NCI-H1694 treated with DMSO at 0.1 percent for 48 hours (cell line): ENCODE measurements at regions not wholly inside any gene's neighbourhood (a gene's known extent, or its start where the extent isn't known, plus 50 kb on each side); places are given as distances from the start of the nearest gene placed in this dataset.
"Not testable (repeated sequence)": the region's sequence is repeated elsewhere in the genome, so short reads cannot be mapped to it uniquely, and the experiment has no call there.

Experiments used
- DNase-seq: peaks from one replicate; lab custom pipeline; 2025; lab: John Stamatoyannopoulos, UW

DNA sequence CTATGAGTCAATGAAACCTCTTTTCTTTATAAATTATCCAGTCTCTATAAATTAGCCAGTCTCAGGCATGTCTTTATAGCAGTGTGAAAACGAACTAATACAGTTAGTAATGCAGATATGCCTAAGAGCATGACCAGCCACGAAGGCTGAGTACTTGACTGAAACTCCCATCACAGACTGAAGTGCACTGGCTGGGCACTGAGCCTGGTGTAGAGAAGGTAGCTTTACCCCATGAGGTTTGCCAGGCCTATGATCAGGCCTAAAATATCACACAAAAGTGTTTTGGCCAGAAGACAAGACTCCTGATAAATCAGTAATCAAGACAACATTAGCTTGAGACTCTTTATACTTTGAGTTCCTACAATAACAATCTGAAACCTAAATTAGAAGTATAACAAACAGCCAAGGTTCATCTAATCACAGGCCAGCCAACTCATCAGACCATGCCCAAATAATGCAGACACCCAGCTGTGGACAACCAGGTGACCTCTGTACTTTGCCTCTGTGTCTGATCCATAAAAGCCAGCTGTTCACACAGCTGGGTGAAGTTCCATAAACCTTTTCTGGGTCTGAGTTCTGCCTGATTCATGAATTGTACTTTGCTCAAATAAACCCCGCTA, 771.8 kb upstream of the SLITRK1 start:
- no peak for DNase-seq

DNA sequence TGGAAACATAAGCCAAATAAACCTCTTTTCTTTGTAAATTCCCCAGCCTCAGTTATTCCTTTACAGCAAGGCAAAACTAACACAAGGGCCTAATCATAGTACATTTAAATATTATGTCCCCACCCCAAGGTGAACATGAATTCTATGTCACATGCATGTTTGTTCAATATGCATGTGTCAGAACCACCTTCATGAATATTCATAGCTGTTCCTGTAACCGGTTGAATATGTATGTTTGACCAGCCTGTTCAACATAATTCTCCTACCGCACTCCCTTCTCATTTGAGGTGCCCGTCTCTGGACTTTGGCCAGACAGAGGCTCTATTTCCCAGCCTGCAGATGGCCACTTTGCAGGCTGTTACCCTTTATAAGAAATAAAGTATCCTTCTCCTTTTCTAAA, 769.4 kb upstream of the SLITRK1 start:
- no peak for DNase-seq

DNA sequence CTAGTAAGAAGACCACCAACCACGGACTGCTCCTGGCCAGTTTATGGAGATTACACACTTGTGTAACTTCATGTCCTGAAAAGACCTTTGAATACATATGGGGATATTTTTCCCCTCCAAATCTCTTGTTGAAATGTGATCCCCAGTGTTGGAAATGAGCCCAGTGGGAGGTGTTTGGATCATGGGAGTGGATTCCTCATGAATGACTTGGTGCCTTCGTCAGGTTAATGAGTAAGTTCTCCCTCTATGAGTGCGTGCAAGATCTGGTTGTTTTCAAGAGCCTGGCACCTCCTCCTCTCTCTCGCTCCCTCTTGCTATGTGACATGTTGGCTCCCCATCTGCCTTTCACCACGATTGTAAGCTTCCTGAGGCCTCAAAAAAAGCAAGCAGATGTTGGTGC, 769.0 kb upstream of the SLITRK1 start:
- no peak for DNase-seq

DNA sequence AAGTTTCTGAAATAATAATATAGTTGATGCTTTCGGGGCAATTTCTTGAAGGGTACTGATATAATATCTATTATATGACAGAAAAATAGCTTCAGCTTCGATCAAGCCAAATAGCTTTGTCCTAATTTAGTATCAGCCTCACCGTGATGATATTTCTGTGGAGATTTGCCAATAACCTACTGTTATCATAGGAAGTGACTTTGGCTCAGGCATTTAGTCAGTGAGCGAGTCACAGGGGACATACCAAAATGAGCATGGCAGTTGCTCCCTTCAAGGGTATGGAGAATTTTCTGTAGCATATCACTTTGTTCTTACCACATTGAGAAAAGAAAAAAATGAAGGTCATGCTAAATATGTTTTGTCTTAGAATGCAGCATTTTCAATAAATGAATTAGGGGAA, 767.6 kb upstream of the SLITRK1 start:
- DNase-seq = no peak

DNA sequence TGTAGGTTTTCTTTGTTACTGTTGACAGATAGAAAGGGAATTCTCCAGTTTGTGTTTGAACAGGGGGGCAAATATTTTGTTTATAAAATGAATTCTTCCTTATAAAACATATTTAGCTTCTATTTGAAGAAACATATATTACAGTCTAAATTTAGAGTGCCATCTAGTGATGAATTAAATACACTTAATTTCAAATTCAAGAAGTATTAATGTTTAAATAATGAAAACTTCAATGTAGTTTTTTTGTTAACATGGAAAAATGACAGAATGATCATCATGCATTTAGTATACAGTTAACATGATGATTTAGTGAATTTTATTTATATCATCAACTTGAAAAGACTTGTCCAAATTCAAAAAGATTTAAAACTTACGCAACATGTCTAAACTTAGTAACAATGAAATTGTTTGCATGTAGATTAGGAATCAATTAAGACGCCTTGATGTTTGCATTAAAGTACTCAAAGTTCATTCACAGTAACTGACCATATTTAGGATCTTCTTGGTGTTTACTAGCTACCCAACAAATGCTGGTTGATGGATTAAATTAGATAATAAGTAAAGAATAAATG, 765.9 kb upstream of the SLITRK1 start:
- peak; percentile 12 for DNase-seq

DNA sequence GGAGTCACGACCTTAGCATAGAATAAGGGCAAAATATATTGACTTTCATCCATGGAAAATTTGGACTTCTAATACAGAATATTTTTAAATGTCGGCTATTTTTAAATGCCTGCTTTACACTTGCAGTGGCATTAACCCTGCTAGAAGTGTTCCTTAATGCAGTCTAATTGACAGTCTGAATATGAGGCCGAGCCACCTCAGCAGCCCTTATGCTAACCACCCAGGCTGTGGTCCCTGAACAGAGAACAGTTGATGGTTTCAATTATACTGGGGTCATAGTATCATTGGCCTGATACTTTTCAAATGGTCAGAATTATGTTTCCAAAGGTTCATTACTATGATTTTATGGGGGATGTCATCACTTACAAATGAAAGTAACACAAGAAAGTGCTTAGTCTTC, 764.7 kb upstream of the SLITRK1 start:
- no peak for DNase-seq

DNA sequence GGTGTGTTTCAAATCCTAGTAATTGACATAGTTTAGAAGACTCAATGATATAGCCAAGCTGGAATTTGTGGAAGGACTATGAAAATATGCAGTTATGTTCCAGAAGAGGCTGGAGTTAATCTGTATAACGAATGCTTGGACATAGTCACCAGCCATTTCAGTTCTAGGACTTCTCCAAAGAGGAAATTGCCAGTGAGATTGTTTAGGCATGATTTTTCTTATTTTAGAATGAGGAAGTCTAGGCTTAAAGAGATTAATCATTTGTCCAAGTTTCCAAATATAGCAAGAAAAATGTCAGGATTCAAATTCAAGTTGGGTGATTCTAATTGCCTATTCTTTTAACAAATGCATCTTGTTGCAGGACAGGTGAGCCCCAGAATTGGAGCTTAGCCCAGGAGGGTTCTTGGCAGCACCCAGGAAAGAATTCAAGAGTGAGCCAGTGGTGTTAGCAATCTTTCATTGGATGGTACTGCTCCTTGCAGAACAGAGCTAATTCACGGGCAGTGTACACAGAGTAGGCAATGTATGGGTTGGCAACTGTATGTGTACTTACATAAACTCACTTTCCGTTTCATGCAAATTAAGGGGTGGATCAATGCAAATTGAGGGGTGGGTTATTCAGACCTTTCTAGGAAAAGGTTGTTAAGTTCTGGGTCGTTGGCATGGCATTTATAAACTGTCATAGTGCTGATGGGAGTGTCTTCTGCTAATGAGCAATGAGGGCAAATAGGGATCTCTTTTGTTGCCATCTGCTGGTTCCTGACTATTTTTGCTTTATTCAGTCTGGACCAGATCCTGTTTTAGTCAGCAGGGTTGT, 763.1 kb upstream of the SLITRK1 start:
- peak; percentile 30 for DNase-seq

DNA sequence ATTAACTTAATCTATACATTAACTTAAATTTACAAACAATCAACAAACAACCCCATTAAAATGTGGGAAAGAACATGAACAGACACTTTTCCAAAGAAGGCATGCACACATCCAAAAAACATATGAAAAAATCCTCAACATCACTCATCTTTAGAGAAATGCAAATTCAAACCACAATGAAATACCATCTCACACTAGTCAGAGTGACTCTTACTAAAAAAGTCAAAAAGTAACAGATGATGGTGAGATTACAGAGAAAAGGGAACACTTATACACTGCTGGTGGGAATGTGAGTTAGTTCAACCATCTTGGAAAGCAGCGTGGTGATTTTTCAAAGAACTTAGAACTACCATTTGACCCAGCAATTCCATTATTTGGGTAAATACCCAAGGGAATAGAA, 759.2 kb upstream of the SLITRK1 start:
- no peak for DNase-seq

DNA sequence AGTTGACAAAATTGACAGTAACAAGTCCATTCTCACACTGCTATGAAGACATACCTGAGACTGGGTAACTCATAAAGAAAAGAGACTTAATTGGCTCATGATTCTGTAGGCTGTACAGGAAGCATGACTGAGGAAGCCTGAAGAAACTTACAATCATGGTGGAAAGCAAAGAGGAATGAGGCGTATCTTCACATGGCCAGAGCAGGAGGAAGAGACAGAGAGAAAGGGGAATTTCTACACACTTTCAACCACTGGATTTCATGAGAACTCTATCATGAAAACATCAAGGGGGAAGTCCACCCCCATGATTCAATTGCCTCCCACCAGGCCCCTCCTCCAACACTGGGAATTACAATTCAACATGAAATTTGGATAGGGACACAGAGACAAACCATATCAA, 758.4 kb upstream of the SLITRK1 start:
- DNase-seq = no peak

DNA sequence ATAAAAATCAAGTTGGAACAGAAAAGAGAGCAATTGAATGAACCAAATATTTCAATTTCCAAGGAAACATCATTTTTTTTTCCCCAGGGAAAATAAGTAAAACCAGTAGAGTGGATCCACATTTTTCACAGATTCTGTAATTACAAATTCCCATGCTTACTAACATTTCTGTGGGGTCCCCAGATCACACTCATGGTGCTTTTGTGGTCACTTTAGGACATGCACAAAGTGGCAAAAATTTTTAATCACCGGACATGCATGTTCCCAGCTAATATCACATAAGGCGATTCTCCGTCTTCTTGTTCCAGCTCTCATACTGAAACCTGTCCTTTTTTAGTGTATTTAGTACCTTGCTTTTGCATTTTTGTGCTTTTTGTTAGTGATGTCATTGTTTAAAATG, 748.2 kb upstream of the SLITRK1 start:
- no peak for DNase-seq

DNA sequence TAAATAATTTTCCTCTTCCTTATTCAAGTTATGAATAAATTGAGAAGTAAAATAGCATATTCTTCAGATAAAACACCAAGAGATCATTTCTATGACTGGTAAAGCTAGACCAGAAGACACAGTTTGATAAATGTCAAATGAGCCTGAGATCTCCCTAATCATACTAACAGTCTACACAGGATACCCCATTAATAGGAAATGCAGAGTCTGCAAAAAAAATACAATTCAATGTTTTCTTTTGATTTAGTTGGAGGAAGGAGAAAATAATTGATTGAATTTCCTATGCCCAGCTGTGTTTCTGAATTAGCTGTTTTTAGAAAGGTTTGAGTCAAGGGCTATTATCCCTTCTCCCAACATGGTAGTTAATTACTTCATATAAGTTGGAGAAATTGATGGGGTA, 734.6 kb upstream of the SLITRK1 start:
- DNase-seq = no peak

DNA sequence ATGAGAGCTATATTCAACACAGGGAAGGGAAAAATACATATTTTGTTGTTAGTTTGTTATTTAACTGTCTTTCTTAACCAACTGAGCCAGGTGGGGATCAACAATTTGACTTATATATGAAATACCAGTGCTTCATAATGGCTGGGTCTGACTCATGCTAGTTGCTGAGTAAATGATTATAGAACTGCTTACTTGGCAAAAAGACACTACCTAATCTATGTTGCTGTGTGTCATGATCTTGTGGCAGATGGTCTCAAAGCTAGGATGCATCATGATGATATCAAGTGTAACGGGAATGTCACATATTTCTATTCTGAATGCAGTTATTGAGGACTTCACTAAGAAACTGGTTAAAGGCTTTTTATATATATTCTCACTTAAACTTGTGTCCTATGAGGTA, 727.4 kb upstream of the SLITRK1 start:
- peak; percentile 27 for DNase-seq

DNA sequence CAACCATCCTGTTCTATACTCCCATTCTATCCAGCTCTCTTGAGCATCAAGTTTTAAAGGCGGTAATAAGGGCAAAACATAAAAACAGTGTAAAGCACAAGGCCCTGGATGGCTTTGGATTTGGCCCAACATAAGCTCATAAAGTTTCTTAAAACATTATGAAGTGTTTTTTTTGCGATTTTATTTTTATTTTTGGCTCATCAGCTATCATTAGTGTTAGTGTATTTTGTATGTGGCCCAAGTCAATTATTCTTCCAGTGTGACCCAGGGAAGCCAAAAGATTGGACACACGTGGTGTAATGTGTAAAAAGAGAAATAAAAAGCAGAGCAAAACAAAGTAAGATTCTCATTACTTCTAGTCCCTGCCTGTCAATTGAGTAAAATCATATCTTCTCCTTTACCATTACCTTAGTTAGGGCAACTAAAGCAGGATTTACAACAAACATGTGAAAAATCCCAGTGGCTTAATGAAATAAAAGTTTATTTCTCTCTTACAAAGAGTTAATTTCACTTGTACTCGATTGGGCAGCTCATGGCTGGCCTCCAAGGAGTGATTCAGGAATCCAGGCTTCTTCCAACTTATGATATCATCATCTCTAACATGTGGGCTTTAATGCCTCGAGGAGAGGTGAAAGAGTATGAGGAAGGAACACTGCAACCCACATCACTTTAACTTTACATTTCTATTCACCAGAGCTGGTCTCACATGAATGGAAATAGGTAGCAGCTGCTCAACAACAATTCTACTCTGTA, 725.2 kb upstream of the SLITRK1 start:
- DNase-seq = no peak

DNA sequence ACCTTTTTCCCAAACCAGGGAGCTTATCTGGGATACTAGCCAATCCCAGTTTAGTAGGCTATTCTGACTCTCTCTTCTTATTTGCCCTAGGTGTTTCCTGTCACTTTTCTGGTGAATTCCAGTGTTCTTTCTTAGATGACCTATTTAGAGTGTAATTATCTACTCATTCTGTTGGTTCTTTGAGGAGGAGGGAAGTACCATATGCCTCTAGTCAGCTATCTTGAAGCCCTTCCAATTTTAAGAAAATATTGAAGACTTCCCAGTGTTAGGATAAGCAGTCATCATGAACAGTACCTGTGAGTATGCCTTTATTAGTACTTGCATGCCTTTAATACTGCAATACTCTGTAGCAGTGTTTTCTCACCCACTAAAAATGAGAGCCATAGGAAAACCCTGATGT, 724.3 kb upstream of the SLITRK1 start:
- DNase-seq = no peak

DNA sequence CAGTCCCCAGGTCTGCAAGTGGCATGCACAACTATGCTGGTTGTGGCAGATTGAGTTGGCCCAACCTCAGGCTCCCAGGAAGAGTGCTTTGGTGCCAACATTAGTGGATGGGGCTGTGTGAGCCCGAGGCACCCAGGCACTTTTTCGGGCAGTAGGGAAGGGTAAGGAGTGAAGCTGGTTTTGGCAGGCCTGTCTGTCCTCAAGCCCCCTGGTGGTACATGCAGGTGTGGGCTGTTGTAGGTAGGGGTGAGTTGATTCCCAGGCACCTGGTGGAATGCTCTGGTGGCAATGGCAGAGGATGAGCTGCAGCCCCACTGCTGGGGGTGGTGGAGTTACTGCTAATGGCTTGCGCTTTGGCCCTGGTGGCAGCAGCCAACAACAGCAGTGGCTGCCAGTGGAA, 723.7 kb upstream of the SLITRK1 start:
- DNase-seq = no peak

DNA sequence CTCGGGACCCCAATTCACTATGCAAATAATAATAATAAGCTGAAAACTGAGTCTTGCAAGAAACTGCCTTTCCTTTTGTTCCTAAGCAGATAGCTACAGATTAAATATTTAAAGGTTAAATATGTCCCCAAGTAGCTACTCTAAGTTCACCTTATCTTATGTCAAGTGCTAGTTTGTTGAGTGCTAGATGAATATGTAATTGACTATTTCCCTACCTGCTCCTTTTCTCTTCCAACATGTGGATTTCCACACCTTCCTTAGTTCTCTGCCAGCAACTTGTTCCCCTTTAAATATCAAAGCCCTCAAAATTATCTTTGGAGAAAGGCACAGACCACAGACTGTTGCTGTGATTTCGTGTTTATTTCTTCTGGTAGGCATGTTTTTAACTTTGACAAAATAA, 709.2 kb upstream of the SLITRK1 start:
- DNase-seq = no peak

DNA sequence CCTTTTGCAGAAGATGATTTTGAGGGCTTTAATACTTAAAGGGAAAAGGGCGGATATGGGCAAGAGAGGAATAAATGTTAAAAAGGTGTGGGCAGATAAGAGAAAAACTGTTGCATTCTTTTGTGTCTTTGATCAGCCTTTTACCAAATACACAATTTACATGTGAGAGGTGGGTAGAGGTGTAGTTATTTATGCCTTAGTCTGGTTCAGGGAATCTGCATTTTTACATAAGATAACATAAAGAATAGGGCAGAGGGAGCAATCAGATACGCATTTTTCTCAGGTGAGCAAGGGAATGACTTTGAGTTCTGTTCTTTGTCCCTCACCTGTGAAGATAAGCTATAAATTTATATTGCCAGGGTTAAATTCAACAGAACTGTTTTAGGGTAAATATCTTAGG, 708.4 kb upstream of the SLITRK1 start:
- DNase-seq = no peak

DNA sequence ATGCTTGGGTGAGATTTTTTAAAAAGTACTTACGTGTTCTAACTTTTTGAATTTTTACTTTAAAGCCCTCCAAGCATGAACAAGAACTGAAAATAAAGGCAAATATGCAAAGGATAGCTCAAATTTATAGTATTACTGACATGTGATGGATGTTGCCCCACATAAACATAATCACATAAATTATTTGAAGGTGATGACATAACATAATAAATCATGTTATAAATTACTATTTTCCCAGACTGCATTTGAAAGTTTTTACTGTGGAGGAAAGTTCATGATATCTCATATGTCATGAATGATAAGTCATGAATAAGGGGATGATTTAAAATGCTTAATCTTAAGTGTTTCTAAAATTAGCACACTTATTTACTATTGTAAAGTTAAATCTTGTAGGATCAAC, 705.7 kb upstream of the SLITRK1 start:
- DNase-seq = no peak

DNA sequence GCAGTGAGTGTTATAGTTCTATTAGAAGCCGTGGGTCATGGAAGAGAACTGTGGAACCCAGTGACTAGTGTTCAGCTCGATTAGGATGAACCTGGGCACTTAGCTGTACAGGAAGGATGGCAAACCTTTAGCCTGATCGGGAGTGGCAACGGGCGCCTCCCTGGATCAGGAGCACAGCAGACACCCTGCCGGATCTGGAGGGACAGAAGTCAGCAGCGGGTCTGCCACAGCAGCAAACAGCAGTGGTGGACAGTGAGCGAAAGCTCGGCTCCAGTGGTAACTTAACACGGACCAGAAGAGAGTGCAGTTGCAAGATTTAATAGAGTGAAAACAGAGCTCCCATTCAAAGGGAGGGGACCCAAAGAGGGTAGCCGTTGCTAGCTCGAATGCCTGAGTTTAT, 697.6 kb upstream of the SLITRK1 start:
- not testable (repeated sequence) for DNase-seq

DNA sequence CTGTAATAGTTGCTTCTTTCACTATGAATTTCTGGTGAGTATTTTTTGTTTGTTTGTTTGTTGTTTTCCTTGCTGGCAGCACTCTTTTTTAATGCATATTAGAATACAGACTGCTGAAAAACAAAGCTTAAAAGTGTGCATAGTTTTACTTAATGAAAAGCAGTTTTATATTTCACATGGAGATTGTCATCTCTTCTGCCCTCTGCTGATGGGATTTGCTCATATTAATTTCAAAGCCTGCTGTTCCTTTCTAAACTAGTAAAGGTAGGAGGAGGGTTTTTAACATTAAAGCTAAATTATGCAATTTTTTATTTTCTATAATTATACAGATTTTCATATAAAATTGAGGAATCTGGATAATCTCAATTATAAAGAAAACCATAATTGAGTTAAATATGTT, 692.6 kb upstream of the SLITRK1 start:
- DNase-seq = peak; percentile 40

DNA sequence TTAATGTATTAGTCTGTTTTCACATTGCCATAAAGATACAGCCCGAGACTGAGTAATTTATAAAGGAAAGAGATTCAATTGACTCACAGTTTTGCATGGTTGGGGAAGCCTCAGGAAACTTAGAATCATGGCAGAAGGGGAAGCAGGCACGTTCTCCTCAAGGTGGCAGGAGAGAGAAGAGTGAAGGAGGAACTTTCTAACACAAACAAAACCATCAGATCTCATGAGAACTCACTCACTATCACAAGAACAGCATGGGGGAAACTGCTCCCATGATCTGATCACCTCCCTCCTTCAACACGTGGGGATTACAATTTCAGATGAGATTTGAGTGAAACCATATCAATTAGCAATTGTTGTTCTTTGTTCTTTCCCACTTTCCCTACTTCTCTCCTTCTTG, 689.0 kb upstream of the SLITRK1 start:
- DNase-seq = no peak

DNA sequence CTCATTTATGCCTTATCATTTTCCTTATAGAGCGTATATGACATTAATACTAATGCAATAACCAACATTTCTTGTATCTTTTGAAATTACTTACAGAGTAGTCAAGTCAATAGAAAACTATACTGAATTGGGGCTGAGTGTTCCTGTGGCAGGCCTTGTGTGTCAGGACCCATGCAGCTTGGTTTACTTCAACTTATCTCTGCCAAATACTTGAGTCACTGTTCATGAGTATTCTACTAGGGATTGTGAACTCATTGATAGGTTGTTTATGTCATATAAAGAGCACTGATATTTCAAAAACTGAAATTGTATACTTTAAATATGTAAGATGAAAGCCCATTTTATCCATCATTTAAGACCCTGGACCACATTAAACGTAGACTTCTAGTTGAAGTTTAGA, 688.6 kb upstream of the SLITRK1 start:
- no peak for DNase-seq

DNA sequence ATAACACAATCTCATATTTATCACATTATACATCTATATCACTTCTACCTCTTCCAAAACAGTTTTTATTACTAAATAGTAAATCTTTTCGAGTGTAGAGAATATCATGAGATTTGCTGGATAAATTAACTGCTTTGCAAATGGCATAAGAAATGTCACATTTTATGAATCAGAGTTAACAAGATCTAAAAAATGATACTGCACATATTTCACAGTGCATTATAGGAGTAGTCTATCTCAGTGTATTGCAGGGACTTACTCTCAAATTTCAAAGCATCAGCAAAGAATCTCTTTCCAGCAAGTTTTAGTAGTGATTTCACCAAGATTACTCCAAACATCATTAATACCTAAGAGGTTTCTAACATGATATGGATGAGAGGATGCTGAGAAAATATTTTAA, 687.1 kb upstream of the SLITRK1 start:
- no peak for DNase-seq
